K562 (cell line): ENCODE measurements at regions not wholly inside any gene's neighbourhood (a gene's known extent, or its start where the extent isn't known, plus 50 kb on each side); places are given as distances from the start of the nearest gene placed in this dataset.

Experiments
- CREM ChIP-seq: IDR thresholded peaks from 2 replicates; pipeline ENCODE4 v1.6.1; 2014; ENCODE audit warnings: antibody characterized with exemption, low read depth
- ZNF584 ChIP-seq: fragments of 200-800 bp; sonication (Bioruptor generic); IDR thresholded peaks from 2 replicates; pipeline ENCODE4 v1.6.1; 2016; ENCODE audit warnings: low read depth, mild to moderate bottlenecking, missing genetic modification characterization, missing compliant biosample characterization
- ZNF695 ChIP-seq: fragments of 450-650 bp; formaldehyde crosslinking; IDR thresholded peaks from 2 replicates; pipeline ENCODE4 v1.4.0; 2020; ENCODE audit warnings: mild to moderate bottlenecking, moderate library complexity
- ZNF707 ChIP-seq: fragments of 250-450 bp; sonication (Bioruptor Pico); conservative IDR thresholded peaks from 2 replicates; pipeline ENCODE4 v1.8.0; 2022; ENCODE audit warnings: inconsistent platforms, mild to moderate bottlenecking, moderate library complexity
- ZNF764 ChIP-seq: fragments of 250-450 bp; sonication (Bioruptor Pico); IDR thresholded peaks from 2 replicates; pipeline ENCODE4 v1.4.0; 2020; ENCODE audit warnings: low read depth, mild to moderate bottlenecking, moderate library complexity
- ZNF780A ChIP-seq: fragments of 250-450 bp; sonication (Bioruptor Pico); IDR thresholded peaks from 2 replicates; pipeline ENCODE4 v1.5.0; 2021; ENCODE audit warnings: mild to moderate bottlenecking
- TF ChIP-seq, protein P1 (sequence below): fragments of 200-800 bp; sonication (Bioruptor generic); IDR thresholded peaks from 2 replicates; pipeline ENCODE4 v1.6.1; 2017; ENCODE audit warnings: missing genetic modification characterization, missing compliant biosample characterization
- TF ChIP-seq, protein P2 (sequence below): sonication (generic); formaldehyde crosslinking; IDR thresholded peaks from 2 replicates; pipeline ENCODE4 v1.8.0; 2022; ENCODE audit warnings: mild to moderate bottlenecking, missing genetic modification reagents
- TF ChIP-seq, protein P3 (sequence below): conservative IDR thresholded peaks from 2 replicates; pipeline ENCODE4 v1.6.1; 2011; ENCODE audit warnings: low read depth, mild to moderate bottlenecking, low read length; ENCODE audit not compliant: control insufficient read depth

- TF ChIP-seq, protein P1, sequence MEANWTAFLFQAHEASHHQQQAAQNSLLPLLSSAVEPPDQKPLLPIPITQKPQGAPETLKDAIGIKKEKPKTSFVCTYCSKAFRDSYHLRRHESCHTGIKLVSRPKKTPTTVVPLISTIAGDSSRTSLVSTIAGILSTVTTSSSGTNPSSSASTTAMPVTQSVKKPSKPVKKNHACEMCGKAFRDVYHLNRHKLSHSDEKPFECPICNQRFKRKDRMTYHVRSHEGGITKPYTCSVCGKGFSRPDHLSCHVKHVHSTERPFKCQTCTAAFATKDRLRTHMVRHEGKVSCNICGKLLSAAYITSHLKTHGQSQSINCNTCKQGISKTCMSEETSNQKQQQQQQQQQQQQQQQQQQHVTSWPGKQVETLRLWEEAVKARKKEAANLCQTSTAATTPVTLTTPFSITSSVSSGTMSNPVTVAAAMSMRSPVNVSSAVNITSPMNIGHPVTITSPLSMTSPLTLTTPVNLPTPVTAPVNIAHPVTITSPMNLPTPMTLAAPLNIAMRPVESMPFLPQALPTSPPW (CRISPR knock-in tag), result no peak
- TF ChIP-seq CREM (no peak), ZNF695 (CRISPR knock-in tag) (no peak), ZNF780A (CRISPR knock-in tag) (no peak), ZNF764 (no peak), ZNF584 (CRISPR knock-in tag) (no peak), ZNF707 (CRISPR knock-in tag) (no peak)
- TF ChIP-seq, protein P2, sequence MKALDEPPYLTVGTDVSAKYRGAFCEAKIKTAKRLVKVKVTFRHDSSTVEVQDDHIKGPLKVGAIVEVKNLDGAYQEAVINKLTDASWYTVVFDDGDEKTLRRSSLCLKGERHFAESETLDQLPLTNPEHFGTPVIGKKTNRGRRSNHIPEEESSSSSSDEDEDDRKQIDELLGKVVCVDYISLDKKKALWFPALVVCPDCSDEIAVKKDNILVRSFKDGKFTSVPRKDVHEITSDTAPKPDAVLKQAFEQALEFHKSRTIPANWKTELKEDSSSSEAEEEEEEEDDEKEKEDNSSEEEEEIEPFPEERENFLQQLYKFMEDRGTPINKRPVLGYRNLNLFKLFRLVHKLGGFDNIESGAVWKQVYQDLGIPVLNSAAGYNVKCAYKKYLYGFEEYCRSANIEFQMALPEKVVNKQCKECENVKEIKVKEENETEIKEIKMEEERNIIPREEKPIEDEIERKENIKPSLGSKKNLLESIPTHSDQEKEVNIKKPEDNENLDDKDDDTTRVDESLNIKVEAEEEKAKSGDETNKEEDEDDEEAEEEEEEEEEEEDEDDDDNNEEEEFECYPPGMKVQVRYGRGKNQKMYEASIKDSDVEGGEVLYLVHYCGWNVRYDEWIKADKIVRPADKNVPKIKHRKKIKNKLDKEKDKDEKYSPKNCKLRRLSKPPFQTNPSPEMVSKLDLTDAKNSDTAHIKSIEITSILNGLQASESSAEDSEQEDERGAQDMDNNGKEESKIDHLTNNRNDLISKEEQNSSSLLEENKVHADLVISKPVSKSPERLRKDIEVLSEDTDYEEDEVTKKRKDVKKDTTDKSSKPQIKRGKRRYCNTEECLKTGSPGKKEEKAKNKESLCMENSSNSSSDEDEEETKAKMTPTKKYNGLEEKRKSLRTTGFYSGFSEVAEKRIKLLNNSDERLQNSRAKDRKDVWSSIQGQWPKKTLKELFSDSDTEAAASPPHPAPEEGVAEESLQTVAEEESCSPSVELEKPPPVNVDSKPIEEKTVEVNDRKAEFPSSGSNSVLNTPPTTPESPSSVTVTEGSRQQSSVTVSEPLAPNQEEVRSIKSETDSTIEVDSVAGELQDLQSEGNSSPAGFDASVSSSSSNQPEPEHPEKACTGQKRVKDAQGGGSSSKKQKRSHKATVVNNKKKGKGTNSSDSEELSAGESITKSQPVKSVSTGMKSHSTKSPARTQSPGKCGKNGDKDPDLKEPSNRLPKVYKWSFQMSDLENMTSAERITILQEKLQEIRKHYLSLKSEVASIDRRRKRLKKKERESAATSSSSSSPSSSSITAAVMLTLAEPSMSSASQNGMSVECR (CRISPR knock-in tag), result no peak
- TF ChIP-seq, protein P3, sequence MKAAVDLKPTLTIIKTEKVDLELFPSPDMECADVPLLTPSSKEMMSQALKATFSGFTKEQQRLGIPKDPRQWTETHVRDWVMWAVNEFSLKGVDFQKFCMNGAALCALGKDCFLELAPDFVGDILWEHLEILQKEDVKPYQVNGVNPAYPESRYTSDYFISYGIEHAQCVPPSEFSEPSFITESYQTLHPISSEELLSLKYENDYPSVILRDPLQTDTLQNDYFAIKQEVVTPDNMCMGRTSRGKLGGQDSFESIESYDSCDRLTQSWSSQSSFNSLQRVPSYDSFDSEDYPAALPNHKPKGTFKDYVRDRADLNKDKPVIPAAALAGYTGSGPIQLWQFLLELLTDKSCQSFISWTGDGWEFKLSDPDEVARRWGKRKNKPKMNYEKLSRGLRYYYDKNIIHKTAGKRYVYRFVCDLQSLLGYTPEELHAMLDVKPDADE, result no peak
These were observed 359.3 kb upstream of the TSHZ3 start (continued) for GRCh38 chr19:31708520-31708919.
